Transverse colon (tissue), 4 donors: ENCODE measurements at regions not wholly inside any gene's neighbourhood (a gene's known extent, or its start where the extent isn't known, plus 50 kb on each side); places are given as distances from the start of the nearest gene placed in this dataset.

Source experiments
- DNase-seq: peaks from one replicate; pipeline ENCODE4 v3.0.0-alpha.2; 2019
- H3K27ac ChIP-seq, 4 donors: fragments of 200-600 bp; sonication (generic); 2 replicates each; pipeline ENCODE4 v1.5.1; 2016 to 2018; ENCODE audit warnings: inconsistent platforms in 4 of 4
- H3K27me3 ChIP-seq: fragments of 200-600 bp; sonication (generic); 2 replicates; pipeline ENCODE4 v1.5.1; 2017; ENCODE audit warnings: inconsistent platforms
- H3K36me3 ChIP-seq, 4 donors: fragments of 200-600 bp; sonication (generic); 2 replicates each; pipeline ENCODE4 v1.5.1; 2017 to 2019; ENCODE audit warnings: inconsistent platforms in 4 of 4
- H3K4me1 ChIP-seq, 4 donors: fragments of 200-600 bp; sonication (generic); 2 replicates each; pipeline ENCODE4 v1.5.1; 2017 to 2020; ENCODE audit warnings: inconsistent platforms in 4 of 4
- H3K4me3 ChIP-seq, 4 donors: fragments of 200-600 bp; sonication (generic); 1 replicate in 1 of 4; 2 replicates in 3 of 4; pipeline versions ENCODE4 v1.5.1 to v1.6.1; 2017 to 2019; ENCODE audit warnings: inconsistent platforms in 4 of 4
- H3K9me3 ChIP-seq, 2 donors: fragments of 200-600 bp; sonication (generic); 2 replicates each; pipeline ENCODE4 v1.5.1; 2017 to 2019; ENCODE audit warnings: inconsistent platforms in 2 of 2
- CTCF ChIP-seq, 5 experiments: fragments of 200-600 bp in 3 of 5; fragments of 450-650 bp in 2 of 5; sonication (generic) in 3 of 5; IDR thresholded peaks; 1 replicate in 2 of 5; 2 replicates in 3 of 5; pipeline ENCODE4 v1.5.1; 2016 to 2017; ENCODE audit warnings: antibody characterized with exemption in 5 of 5, inconsistent platforms in 3 of 5, mild to moderate bottlenecking in 2 of 5, moderate library complexity in 1 of 5
- EP300 ChIP-seq: sonication (generic); formaldehyde crosslinking; IDR thresholded peaks from one replicate; pipeline ENCODE4 v1.6.1; 2017; ENCODE audit warnings: antibody characterized with exemption, low read depth
- POLR2A ChIP-seq: fragments of 450-650 bp; IDR thresholded peaks from one replicate; pipeline ENCODE4 v1.6.1; 2016; ENCODE audit warnings: antibody characterized with exemption, mild to moderate bottlenecking, moderate library complexity
- POLR2AphosphoS5 ChIP-seq, 3 donors: sonication (generic); formaldehyde crosslinking; IDR thresholded peaks; one replicate each; pipeline ENCODE4 v1.6.1; 2016; ENCODE audit warnings: antibody characterized with exemption in 3 of 3
- WGBS, 2 donors: methylation state at CpG; one replicate each; pipeline ENCODE4 v1.1.5; 2018; ENCODE audit warnings: low coverage in 1 of 2; 5-methylcytosine and 5-hydroxymethylcytosine counted together
- in situ Hi-C, 4 donors: fragments of 200-750 bp; cut with MboI; loops; one replicate each; pipeline versions ENCODE4 v1.15.0 to v1.15.1; 2017; ENCODE audit warnings: low sequenced_read_pairs in 3 of 4, low pct_ligation_motif_present in 1 of 4, low pct_unique_long_range_greater_than_20kb in 1 of 4
- intact Hi-C: fragments of 100-400 bp; cut with DNase I; formaldehyde crosslinking; loops from one replicate; pipeline ENCODE4 v1.15.1; 2023; ENCODE audit warnings: low total_unique reads

DNA sequence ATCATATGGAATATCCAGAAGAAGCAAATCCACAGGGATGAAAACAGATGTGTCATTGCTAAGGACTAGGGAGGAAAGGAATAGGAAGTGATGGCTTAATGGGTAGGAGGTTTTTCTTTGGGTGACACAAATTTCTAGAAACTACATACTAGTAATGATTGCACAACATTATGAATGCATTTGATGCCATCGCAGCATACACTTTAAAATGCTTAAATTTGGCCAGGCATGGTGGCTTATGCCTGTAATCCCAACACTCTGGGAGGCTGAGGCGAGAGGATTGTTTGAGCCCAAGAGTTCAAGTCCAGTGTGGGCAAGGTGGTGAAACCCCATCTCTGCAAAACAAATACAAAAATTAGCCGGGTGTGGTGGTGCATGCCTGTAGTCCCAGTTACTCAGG is 1370.8 kb downstream of the AACS start:
- H3K4me3 ChIP-seq: no peak overlapping the region
- no peaks in the 10 kb centered on the region for H3K4me1 ChIP-seq
- no peaks in the 10 kb centered on the region for H3K36me3 ChIP-seq
- in situ Hi-C loops: no loop called here
- H3K9me3 ChIP-seq: no peaks in the 10 kb centered on the region
- 80 to 82% methylated on average over 3 of the region's 3 CpGs for WGBS, 2 donors
- no peaks in the 10 kb centered on the region for H3K27me3 ChIP-seq
- no peak for DNase-seq
- H3K27ac ChIP-seq: no peak overlapping the region
- intact Hi-C loops: no loop called here
- TF ChIP-seq POLR2AphosphoS5 (IDR thresholded peaks at IDR 0.05) (no peak), EP300 (no peak), CTCF (IDR thresholded peaks at IDR 0.05) (no peak), POLR2A (no peak)

DNA sequence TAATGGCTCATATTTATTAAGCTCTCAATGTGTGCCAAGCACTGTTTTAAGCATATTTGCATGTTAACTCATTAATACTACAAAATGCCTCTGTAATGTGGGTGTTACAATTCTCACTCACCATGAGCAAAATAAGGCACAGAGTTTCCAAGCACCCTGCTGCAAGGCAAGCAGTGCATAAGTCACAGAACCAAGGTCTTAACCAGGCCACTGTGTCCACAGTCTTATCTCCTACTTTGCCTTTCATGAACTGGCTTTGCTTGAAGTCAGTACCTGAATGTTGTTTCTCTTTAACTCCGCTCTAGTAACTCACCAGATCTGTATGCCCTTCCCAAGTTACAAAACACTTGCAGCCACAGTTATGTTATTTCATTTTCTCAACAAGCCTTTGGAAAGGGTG is 1372.7 kb downstream of the AACS start:
- Histone ChIP-seq H3K27me3 (no peaks in the 10 kb centered on the region), H3K4me3 (no peak overlapping the region), H3K27ac (no peak overlapping the region), H3K9me3 (no peaks in the 10 kb centered on the region), H3K4me1 (no peaks in the 10 kb centered on the region), H3K36me3 (no peaks in the 10 kb centered on the region)
- intact Hi-C loops (no loop called here), in situ Hi-C loops (no loop called here)
- 72 to 78% methylated on average over 1 of the region's 1 CpG for WGBS, 2 donors
- DNase-seq: no peak
- no peak for TF ChIP-seq EP300
- no peak for TF ChIP-seq CTCF (IDR thresholded peaks at IDR 0.05)
- TF ChIP-seq POLR2AphosphoS5 (IDR thresholded peaks at IDR 0.05): no peak
- TF ChIP-seq POLR2A: no peak

DNA sequence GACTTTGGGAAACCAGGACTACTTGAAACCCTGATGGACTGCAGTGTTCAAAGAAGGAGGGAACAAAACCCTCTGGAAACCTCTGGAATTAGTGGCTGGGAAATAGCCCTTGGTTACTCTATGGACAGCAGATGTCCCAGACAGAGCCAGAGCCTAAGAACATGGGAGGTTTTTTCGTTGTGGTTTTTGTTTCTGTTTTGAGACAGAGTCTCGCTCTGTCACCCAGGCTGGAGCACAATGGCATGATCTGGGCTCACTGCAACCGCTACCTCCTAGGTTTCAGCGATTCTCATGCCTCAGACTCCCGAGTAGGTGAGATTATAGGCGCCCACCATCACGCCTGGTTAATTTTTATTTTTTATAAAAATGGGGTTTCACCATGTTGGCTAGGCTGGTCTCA is 1378.7 kb downstream of the AACS start:
- WGBS, 2 donors: 74% methylated on average over 7 of the region's 7 CpGs; no CpG with 5 or more reads in 1 of the 2 donors
- intact Hi-C loops: no loop called here
- no peaks in the 10 kb centered on the region for H3K36me3 ChIP-seq
- in situ Hi-C loops: no loop called here
- no peaks in the 10 kb centered on the region for H3K27me3 ChIP-seq
- no peak for TF ChIP-seq EP300
- no peak for TF ChIP-seq CTCF (IDR thresholded peaks at IDR 0.05)
- no peak for TF ChIP-seq POLR2A
- TF ChIP-seq POLR2AphosphoS5 (IDR thresholded peaks at IDR 0.05): no peak
- no peak overlapping the region for H3K27ac ChIP-seq
- no peak for DNase-seq
- H3K4me3 ChIP-seq: no peak overlapping the region
- no peaks in the 10 kb centered on the region for H3K4me1 ChIP-seq
- peaks cover 0 to 3% of the 10 kb centered on the region in 2 donors for H3K9me3 ChIP-seq

DNA sequence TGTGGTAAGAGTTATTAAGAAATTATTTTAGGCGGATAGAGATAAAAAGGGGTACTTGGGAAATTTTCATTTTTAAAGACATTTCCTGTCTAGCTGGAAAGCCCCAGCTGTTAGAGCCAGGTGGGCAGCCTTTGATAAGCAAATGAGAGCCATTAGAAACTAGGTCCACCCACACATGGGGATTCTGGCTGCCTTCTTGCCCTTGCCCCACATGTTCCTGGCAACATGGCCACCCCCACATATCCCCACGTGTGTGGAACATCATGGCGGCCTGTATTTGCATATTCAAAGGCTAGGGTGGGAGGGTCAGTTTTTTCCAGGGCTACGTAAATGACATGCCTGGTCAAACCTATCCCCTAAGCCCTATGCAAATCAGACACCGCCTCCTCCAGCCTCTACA is 1382.1 kb downstream of the AACS start:
- H3K4me1 ChIP-seq: no peaks in the 10 kb centered on the region
- WGBS, 2 donors: 74 to 79% methylated on average over 2 to 5 of the region's 5 CpGs

More for the DNA sequence above, 1382.1 kb downstream of the AACS start:
- Histone ChIP-seq H3K27me3 (no peaks in the 10 kb centered on the region), H3K27ac (no peak overlapping the region), H3K9me3 (peaks cover 0 to 3% of the 10 kb centered on the region in 2 donors), H3K4me3 (no peak overlapping the region), H3K36me3 (no peaks in the 10 kb centered on the region)
- no peak for DNase-seq
- TF ChIP-seq POLR2A (no peak), CTCF (IDR thresholded peaks at IDR 0.05) (no peak), EP300 (no peak), POLR2AphosphoS5 (IDR thresholded peaks at IDR 0.05) (no peak)
- intact Hi-C loops (no loop called here), in situ Hi-C loops (no loop called here)
